ENCODE measurements at regions not wholly inside any gene's neighbourhood (a gene's known extent, or its start where the extent isn't known, plus 50 kb on each side); places are given as distances from the start of the nearest gene placed in this dataset.
A peak's percentile ranks its signal among the peaks of the same experiment; 100 is the strongest.

- no peak overlapping the region for H3K4me3 ChIP-seq (replicated peaks in 1 of 2; ENCODE audit: low read depth in 1 of 2, low read length in 2 of 2)
- no peak overlapping the region for H3K27ac ChIP-seq (ENCODE audit: low read depth, low read length)
- H3K4me2 ChIP-seq (ENCODE audit: low read length): no peak overlapping the region
- DNase-seq (ENCODE audit: low read depth, low spot score): no peak
- CTCF ChIA-PET: no interaction called here
- no peaks in the 10 kb centered on the region for H3K27me3 ChIP-seq (ENCODE audit: insufficient read depth, low read length)
- peak overlapping the region; percentile 78 for H2AFZ ChIP-seq (ENCODE audit: low read depth, low read length, poor library complexity, severe bottlenecking)
- no peaks in the 10 kb centered on the region for H3K36me3 ChIP-seq (ENCODE audit: control insufficient read depth in 1 of 2, insufficient read depth in 2 of 2, low read length in 2 of 2)
- BruUV-seq (replicated peaks): no TSS peak
- ATAC-seq: no peak
- TF ChIP-seq ELF1 (IDR thresholded peaks at IDR 0.05; ENCODE audit: borderline replicate concordance, low read depth): no peak
- TF ChIP-seq TCF7L2 (IDR thresholded peaks at IDR 0.05; ENCODE audit: borderline replicate concordance, extremely low read depth, insufficient read depth, insufficient read length): no peak
- TF ChIP-seq, protein P1, sequence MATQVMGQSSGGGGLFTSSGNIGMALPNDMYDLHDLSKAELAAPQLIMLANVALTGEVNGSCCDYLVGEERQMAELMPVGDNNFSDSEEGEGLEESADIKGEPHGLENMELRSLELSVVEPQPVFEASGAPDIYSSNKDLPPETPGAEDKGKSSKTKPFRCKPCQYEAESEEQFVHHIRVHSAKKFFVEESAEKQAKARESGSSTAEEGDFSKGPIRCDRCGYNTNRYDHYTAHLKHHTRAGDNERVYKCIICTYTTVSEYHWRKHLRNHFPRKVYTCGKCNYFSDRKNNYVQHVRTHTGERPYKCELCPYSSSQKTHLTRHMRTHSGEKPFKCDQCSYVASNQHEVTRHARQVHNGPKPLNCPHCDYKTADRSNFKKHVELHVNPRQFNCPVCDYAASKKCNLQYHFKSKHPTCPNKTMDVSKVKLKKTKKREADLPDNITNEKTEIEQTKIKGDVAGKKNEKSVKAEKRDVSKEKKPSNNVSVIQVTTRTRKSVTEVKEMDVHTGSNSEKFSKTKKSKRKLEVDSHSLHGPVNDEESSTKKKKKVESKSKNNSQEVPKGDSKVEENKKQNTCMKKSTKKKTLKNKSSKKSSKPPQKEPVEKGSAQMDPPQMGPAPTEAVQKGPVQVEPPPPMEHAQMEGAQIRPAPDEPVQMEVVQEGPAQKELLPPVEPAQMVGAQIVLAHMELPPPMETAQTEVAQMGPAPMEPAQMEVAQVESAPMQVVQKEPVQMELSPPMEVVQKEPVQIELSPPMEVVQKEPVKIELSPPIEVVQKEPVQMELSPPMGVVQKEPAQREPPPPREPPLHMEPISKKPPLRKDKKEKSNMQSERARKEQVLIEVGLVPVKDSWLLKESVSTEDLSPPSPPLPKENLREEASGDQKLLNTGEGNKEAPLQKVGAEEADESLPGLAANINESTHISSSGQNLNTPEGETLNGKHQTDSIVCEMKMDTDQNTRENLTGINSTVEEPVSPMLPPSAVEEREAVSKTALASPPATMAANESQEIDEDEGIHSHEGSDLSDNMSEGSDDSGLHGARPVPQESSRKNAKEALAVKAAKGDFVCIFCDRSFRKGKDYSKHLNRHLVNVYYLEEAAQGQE (IDR thresholded peaks at IDR 0.05; ENCODE audit: low read depth): no peak
- no peak for TF ChIP-seq EZH2phosphoT487 (IDR thresholded peaks at IDR 0.05; ENCODE audit: borderline replicate concordance)
- TF ChIP-seq SP1 (IDR thresholded peaks at IDR 0.05; ENCODE audit: low read depth): no peak
- TF ChIP-seq, protein P2, sequence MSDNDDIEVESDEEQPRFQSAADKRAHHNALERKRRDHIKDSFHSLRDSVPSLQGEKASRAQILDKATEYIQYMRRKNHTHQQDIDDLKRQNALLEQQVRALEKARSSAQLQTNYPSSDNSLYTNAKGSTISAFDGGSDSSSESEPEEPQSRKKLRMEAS (IDR thresholded peaks at IDR 0.05): no peak
- TF ChIP-seq SRF (IDR thresholded peaks at IDR 0.05; ENCODE audit: low read depth): no peak
- no peak for TF ChIP-seq POLR2AphosphoS5 (IDR thresholded peaks at IDR 0.05; ENCODE audit: low read depth, low read length)
- TF ChIP-seq SIN3A (IDR thresholded peaks at IDR 0.05; ENCODE audit: low read depth): no peak
- TF ChIP-seq, protein P3, sequence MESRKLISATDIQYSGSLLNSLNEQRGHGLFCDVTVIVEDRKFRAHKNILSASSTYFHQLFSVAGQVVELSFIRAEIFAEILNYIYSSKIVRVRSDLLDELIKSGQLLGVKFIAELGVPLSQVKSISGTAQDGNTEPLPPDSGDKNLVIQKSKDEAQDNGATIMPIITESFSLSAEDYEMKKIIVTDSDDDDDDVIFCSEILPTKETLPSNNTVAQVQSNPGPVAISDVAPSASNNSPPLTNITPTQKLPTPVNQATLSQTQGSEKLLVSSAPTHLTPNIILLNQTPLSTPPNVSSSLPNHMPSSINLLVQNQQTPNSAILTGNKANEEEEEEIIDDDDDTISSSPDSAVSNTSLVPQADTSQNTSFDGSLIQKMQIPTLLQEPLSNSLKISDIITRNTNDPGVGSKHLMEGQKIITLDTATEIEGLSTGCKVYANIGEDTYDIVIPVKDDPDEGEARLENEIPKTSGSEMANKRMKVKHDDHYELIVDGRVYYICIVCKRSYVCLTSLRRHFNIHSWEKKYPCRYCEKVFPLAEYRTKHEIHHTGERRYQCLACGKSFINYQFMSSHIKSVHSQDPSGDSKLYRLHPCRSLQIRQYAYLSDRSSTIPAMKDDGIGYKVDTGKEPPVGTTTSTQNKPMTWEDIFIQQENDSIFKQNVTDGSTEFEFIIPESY (IDR thresholded peaks at IDR 0.05; ENCODE audit: extremely low read depth, insufficient replicate concordance, low read length): no peak
- TF ChIP-seq CEBPB (IDR thresholded peaks at IDR 0.05; ENCODE audit: low read depth): no peak
- TF ChIP-seq EGR1 (IDR thresholded peaks at IDR 0.05; ENCODE audit: low read depth): no peak
- no peak for TF ChIP-seq CTCF (IDR thresholded peaks at IDR 0.05 in 2 of 3, conservative IDR thresholded peaks at IDR 0.05 in 1 of 3; ENCODE audit: borderline replicate concordance in 1 of 3, insufficient read depth in 1 of 3, low read depth in 2 of 3, low read length in 2 of 3)
- no peak for TF ChIP-seq ATF3 (IDR thresholded peaks at IDR 0.05)
- TF ChIP-seq POLR2A (IDR thresholded peaks at IDR 0.05; ENCODE audit: borderline replicate concordance, extremely low read depth, insufficient read depth, insufficient read length): no peak
- no peak for TF ChIP-seq EZH2 (IDR thresholded peaks at IDR 0.05)
- TF ChIP-seq YY1 (IDR thresholded peaks at IDR 0.05; ENCODE audit: extremely low read depth, insufficient replicate concordance, low read depth, low read length): no peak
- TF ChIP-seq ZNF274 (IDR thresholded peaks at IDR 0.05; ENCODE audit: low read depth, low read length): no peak
- TF ChIP-seq JUND (IDR thresholded peaks at IDR 0.05): no peak
- intact Hi-C loops (cut with micrococcal nuclease): no loop called here
- no peaks in the 10 kb centered on the region for H3K9me3 ChIP-seq (ENCODE audit: control insufficient read depth in 1 of 2, insufficient read depth in 1 of 2, low read depth in 1 of 2, low read length in 2 of 2)
- H3K9ac ChIP-seq (ENCODE audit: low read length): no peak overlapping the region
- H4K20me1 ChIP-seq (ENCODE audit: insufficient read depth): no peaks in the 10 kb centered on the region
- RAD21 ChIA-PET (ENCODE audit: low non-redundant PET in 1 of 2, low total read pairs in 2 of 2, uncharacterized antibody in 2 of 2, unreplicated experiment in 2 of 2): no interaction called here
- no peaks in the 10 kb centered on the region for H3K4me1 ChIP-seq (ENCODE audit: control insufficient read depth in 1 of 2, insufficient read depth in 2 of 2, low read length in 2 of 2)
- no peaks in the 10 kb centered on the region for H3K9me2 ChIP-seq (ENCODE audit: insufficient read depth)
- no peaks in the 10 kb centered on the region for H3K79me2 ChIP-seq (ENCODE audit: insufficient read depth, low read length)
- POLR2A ChIA-PET: no interaction called here
Observed at GRCh38 chr10:8159341-8160165, 105.1 kb downstream of the GATA3 start.

All from HCT116 (cell line).